HG02973 (cell line): ENCODE measurements at regions not wholly inside any gene's neighbourhood (a gene's known extent, or its start where the extent isn't known, plus 50 kb on each side); places are given as distances from the start of the nearest gene placed in this dataset.
"Not testable (repeated sequence)": the region's sequence is repeated elsewhere in the genome, so short reads cannot be mapped to it uniquely, and the experiment has no call there.

Experiments used
- ATAC-seq: cut with Tn5 transposase; IDR thresholded peaks from one replicate; pipeline ENCODE4 v1.9.1; 2021; ENCODE audit warnings: moderate library complexity; ENCODE audit not compliant: unreplicated experiment

DNA sequence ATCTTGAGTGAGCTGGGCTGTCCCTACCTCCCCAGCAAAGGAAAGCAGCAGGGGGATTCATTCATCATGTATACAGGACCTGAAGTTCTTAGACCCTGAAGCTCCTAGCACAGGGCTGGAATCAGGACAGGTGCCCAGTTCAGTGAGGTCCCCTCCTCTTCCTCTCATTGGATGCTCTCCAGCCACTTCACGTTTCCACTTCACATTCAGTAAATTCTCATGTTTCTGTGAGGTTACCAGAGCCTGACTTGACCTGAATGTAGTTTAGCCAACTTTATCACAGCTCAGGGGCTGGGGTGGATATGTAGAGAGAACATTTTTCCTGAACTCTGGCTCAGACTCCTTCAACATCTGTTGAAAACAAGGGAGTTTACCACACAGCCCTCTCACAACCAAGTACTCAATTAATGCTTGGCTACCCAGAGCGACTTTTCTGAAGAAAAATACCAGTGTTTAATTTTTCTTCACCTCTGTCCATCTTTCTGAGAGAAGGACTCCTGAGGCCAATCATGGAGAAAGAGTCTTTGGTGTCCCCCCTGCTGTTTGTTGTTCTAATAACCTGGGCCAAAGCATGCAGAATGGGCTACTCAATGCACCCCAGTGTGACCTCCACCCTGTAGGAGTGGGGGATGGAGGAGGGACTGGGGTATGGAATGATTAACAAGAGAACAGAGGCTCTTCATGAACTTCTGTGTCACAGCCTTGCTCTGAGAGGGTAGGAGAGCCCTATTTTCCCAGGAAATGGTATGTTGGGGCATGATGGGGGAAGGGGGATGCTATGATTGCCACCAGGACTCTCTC, 108.3 kb upstream of the FGGY start:
- ATAC-seq: no peak

DNA sequence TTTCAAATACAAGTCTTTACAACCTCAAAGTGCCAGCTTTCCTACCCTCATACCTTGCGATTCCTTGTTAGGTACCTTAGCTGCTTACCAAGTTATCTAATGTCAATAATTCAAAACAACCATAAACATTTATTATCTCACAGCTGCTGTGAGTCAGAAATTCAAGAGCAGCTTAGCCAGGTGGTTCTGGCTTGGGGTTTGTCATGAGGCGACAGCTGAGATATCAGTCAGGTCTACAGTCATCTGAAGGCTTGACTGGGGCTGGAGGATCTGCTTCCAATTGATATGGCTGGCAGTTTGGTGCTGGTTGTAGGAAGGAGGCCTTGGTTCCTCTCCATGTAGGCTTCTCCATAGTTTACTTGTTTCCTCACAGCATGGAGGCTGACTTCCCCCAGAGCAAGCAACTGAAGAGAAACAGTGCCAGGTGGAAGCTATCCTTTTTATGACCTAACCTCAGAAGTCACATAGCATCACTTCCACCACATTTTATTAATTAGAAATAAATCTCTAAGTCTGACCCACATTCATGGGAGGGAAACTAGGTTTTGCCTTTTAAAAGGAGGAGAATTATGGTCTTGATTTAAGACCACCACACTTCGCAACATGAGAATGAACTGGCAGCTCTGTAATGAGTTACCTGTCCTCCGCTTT, 103.3 kb upstream of the FGGY start:
- no peak for ATAC-seq

GRCh38 chr1:59194621-59195020, 102.3 kb upstream of the FGGY start:
- no peak for ATAC-seq

DNA sequence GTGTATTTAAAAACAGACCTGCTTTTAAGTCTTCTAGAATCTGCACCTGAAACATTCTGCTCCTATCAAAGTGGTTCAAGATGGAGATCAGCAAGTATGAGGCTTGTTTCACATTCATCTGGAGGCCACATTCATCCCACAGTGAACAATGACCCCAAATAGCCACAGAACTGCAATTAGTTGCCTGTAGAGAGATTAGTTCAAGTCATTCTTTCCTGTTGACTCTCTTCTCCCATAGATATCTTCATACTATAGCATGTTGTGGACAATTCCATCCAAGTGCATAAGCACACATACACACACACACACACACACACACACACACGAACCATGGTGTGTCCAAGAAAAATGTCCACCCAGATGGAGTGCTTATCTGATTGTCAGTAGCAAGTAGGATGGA, 101.7 kb upstream of the FGGY start:
- no peak for ATAC-seq

DNA sequence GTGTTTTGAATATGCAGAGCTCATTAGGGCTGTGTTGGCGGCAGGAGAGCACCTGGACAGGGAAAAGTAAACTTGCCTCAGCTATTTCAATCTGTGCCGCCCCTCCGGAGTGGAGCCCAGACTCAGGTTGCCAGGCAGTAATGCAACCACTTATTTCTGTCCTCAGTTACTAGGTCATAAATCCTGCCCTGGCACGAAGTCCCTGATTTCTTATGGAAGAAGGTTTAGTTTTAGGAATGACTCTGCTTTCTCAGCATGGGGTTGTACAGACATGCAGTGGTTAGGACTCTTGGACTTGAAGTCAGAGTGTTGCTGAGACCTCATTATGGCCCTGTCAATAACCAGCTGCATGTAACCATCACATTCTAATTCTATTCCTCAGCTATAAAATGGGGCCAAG, 98.3 kb upstream of the FGGY start:
- no peak for ATAC-seq

DNA sequence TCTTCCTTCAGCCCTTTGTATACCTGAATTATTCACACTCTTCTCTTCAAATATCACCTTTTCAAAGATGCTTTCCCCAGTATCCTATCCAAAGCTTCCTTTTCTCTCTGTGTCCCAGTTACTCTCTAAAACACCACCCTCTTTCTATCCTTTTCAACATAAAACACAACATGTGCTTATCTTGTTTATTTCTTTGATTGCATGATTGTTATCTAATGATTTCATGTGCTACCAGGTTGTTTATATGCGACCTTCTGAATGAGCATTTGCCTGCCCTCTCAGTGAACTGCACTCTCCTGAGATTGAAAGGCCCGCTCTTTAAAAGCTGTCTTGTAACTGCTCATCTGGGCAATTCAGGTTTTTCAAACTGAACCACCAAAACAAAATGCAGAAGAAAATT, 97.7 kb upstream of the FGGY start:
- ATAC-seq: no peak

DNA sequence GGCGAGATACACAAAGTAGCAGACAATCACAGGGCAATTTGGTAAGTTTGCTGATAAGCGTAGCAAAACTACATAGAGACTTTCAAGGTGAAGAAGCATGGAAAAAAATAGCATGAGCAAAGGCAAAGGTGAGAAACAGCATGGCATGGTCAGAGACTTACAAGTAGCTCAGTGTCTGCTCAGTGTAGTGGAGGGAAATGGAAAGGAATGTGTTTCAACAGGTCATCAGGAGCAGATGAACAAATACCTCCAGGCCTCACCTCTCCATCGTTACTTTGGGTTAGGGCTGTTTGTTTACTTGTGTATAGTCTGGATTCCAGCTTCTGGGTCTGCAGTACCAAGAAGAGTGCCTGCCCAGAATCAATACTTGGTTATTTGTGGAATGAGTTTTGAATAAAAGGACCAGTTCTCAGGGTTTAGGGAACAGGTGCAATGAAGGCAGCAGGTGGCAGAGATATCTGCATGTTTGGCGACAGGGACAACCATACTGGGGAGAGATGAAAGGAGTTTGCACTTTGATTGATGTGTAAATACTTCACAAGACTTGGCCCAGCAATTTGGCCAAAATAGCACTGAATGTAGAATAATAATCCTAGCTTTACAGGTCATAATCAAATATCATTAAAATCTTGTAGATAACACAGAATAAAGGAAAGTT, 97.0 kb upstream of the FGGY start:
- no peak for ATAC-seq

- no peak for ATAC-seq
Observed at GRCh38 chr1:59201341-59201740, 95.6 kb upstream of the FGGY start.

DNA sequence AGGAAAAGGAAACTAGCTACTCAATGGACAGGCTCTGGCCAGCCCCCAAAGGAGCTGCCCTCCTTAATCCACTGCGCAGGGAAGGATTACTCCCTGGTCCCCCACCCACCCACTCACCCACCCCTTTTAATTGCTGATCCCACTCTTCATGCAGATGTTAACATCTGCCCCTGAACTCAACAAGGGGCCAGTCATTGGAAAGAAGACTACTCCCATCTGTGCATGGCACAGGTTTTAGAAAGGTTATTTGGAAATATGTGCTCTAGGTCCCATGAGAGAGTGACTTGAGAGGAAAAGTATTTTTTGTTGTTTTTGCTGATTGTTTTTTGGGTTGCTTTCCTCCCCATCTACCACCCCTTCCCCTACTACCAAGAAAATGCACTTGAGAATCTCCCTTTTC, 94.4 kb upstream of the FGGY start:
- no peak for ATAC-seq

- ATAC-seq: no peak
Observed at GRCh38 chr1:59204001-59204400, 92.9 kb upstream of the FGGY start.

- not testable (repeated sequence) for ATAC-seq
Observed at GRCh38 chr1:59206616-59207015, 90.3 kb upstream of the FGGY start.

DNA sequence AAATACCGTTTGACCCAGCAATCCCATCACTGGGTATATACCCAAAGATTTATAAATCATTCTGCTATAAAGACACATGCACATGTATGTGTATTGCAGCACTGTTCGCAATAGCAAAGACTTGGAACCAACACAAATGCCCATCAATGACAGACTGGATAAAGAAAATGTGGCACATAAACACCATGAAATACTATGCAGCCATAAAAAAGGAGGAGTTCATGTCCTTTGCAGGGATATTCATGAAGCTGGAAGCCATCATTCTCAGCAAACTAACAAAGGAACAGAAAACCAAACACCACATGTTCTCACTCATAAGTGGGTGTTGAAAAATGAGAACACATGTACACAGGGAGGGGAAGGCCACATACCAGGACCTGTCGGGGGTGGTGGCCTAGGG, 86.5 kb upstream of the FGGY start:
- ATAC-seq: not testable (repeated sequence)

GRCh38 chr1:59212706-59213105, 84.2 kb upstream of the FGGY start:
- no peak for ATAC-seq

GRCh38 chr1:59214248-59215208, 82.4 kb upstream of the FGGY start:
- no peak for ATAC-seq

GRCh38 chr1:59215766-59216291, 81.1 kb upstream of the FGGY start:
- no peak for ATAC-seq

- ATAC-seq: not testable (repeated sequence)
Observed at GRCh38 chr1:59217439-59217838, 79.5 kb upstream of the FGGY start.

- no peak for ATAC-seq
Observed at GRCh38 chr1:59218521-59219236, 78.2 kb upstream of the FGGY start.

DNA sequence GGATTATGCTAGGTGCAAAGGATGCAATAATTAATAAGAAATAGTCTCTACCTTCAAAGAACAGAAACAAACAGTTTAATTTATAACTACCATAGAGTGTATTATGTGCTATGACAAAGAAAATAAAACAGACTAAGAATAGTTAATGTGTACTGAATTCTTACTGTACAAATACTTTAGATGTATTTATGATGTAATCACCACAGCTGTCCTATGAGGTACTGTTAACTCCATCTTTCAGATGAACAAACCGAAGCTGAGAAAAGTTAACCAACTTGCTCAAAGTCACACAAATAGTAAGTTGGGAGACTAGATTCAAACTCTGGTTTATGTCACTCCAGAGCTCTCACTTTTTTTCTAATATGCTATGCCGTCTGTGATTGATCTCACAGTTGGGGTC, 77.0 kb upstream of the FGGY start:
- no peak for ATAC-seq

DNA sequence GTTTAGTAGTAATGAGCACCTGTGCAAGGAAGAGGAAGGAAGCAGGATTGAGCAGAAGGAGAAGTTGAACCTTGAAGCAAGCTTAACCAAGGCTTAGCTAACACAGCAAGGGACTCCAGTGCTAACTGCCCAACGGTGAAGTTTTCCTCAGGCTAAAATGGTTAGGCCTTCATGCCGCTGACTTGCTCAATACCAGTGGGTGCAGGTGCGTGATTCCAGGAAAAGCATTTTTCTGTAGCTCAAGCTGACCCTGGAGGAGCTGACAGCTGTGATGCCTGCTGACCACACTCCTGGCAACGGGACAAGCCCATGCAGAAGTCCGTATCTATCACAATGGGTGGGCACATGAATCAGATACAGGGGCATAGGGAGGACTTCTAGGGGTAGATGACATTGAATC, 76.5 kb upstream of the FGGY start:
- ATAC-seq: no peak

DNA sequence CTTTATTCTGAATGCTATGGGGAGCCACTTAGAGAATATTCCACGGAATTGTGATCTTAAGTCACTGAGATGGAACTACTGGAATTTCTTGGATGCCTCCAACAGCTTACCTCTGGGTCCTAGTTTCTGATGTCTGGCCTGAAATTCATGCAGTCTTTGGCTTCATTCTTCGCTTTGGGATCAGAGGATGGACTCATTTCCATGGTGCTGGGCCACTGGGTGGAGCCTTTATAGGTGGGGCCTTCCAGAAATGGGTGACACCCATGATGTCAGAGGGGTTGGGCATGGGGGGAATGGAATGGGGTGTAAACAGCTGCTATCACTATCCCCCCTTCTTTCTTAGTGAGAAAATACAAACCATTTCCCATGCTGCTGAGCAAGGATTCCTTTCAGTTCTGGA, 73.7 kb upstream of the FGGY start:
- no peak for ATAC-seq
